Keratinocyte (primary cell): ENCODE measurements at regions not wholly inside any gene's neighbourhood (a gene's known extent, or its start where the extent isn't known, plus 50 kb on each side); places are given as distances from the start of the nearest gene placed in this dataset.

Source experiments
- CTCF ChIP-seq, 3 experiments: IDR thresholded peaks in 1 of 3; conservative IDR thresholded peaks in 1 of 3; optimal IDR thresholded peaks in 1 of 3; 2 replicates in 2 of 3; 3 replicates in 1 of 3; pipeline versions ENCODE3 to v1.5.1; 2011; ENCODE audit warnings: low read length in 3 of 3, mild to moderate bottlenecking in 3 of 3, moderate library complexity in 2 of 3, control low read depth in 1 of 3, inconsistent platforms in 1 of 3; ENCODE audit not compliant: insufficient read depth in 2 of 3; ENCODE audit errors: extremely low read depth in 1 of 3
- EZH2 ChIP-seq: IDR thresholded peaks from one replicate; pipeline ENCODE4 v1.6.1; 2012; ENCODE audit warnings: inconsistent platforms, mild to moderate bottlenecking, low read length, moderate library complexity

DNA sequence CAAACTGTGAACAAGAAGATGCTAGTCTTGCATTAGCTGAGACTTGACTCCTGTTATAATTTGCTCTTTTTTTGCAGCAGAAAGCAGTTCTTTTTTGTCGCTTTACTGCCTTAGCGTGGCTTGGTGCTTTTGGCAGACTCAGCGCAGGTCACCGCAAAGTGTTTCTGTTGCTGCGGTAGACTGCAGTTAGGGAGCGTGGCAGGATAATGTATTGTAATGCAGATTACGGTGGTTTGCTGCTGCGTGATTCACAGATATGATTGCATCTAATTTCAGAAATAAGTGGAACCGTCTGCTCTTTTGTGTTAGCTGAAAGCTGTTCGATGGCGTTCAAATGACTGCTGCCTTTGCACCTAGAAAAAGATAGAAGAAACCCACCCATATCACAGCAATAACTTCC is 131.6 kb upstream of the SATB2 start:
- no peak for TF ChIP-seq CTCF (optimal IDR thresholded peaks at IDR 0.05 in 1 of 3, IDR thresholded peaks at IDR 0.05 in 1 of 3, conservative IDR thresholded peaks at IDR 0.05 in 1 of 3; ENCODE audit: extremely low read depth in 1 of 3, insufficient read depth in 2 of 3, low read length in 3 of 3)
- no peak for TF ChIP-seq EZH2
